ENCODE measurements at regions not wholly inside any gene's neighbourhood (a gene's known extent, or its start where the extent isn't known, plus 50 kb on each side); places are given as distances from the start of the nearest gene placed in this dataset.

GRCh38 chr6:119536666-119537065 lies 187.1 kb upstream of the MAN1A1 start:
- in situ Hi-C loops (cut with HindIII; ENCODE audit: low sequenced_read_pairs) = no loop called here
- no peak overlapping the region for H3K4me3 ChIP-seq (ENCODE audit: low read depth, low read length)
- TF ChIP-seq, protein P1, sequence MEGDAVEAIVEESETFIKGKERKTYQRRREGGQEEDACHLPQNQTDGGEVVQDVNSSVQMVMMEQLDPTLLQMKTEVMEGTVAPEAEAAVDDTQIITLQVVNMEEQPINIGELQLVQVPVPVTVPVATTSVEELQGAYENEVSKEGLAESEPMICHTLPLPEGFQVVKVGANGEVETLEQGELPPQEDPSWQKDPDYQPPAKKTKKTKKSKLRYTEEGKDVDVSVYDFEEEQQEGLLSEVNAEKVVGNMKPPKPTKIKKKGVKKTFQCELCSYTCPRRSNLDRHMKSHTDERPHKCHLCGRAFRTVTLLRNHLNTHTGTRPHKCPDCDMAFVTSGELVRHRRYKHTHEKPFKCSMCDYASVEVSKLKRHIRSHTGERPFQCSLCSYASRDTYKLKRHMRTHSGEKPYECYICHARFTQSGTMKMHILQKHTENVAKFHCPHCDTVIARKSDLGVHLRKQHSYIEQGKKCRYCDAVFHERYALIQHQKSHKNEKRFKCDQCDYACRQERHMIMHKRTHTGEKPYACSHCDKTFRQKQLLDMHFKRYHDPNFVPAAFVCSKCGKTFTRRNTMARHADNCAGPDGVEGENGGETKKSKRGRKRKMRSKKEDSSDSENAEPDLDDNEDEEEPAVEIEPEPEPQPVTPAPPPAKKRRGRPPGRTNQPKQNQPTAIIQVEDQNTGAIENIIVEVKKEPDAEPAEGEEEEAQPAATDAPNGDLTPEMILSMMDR (IDR thresholded peaks at IDR 0.05; ENCODE audit: low read depth, low read length, missing control alignments) = no peak
- DNase-seq (ENCODE audit: low read depth) = no peak

DNA sequence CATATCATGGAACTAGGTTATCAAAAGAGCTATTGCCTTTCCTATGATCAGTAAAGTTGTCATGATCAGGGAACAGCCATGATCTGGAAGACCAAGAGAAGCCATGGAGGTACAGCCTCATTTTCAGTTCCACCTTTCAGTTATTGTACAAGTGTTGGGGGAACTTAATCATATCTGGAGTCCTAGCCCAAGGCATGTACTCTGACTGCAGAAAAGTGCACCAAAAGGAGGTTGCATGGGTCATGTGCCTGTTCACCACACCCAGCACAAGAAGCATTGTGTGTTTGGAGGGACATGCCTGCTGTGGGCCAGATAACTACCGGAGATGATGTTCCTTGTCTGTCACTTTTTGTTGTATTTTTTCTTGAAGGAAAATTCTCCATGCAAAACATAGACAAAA lies 185.8 kb upstream of the MAN1A1 start:
- H3K4me3 ChIP-seq (ENCODE audit: low read depth, low read length) = no peak overlapping the region
- no peak for DNase-seq (ENCODE audit: low read depth)
- TF ChIP-seq, protein P1 (IDR thresholded peaks at IDR 0.05; ENCODE audit: low read depth, low read length, missing control alignments) = no peak
- in situ Hi-C loops (cut with HindIII; ENCODE audit: low sequenced_read_pairs) = no loop called here

GRCh38 chr6:119533603-119534279 lies 184.2 kb upstream of the MAN1A1 start:
- in situ Hi-C loops (cut with HindIII; ENCODE audit: low sequenced_read_pairs) = no loop called here
- TF ChIP-seq, protein P1 (IDR thresholded peaks at IDR 0.05; ENCODE audit: low read depth, low read length, missing control alignments) = no peak
- H3K4me3 ChIP-seq (ENCODE audit: low read depth, low read length) = no peak overlapping the region
- peak; percentile 20 for DNase-seq (ENCODE audit: low read depth)

GRCh38 chr6:119527231-119527578 lies 177.6 kb upstream of the MAN1A1 start:
- H3K4me3 ChIP-seq (ENCODE audit: low read depth, low read length) = no peak overlapping the region
- DNase-seq (ENCODE audit: low read depth) = no peak
- in situ Hi-C loops (cut with HindIII; ENCODE audit: low sequenced_read_pairs) = no loop called here
- TF ChIP-seq, protein P1 (IDR thresholded peaks at IDR 0.05; ENCODE audit: low read depth, low read length, missing control alignments) = no peak

DNA sequence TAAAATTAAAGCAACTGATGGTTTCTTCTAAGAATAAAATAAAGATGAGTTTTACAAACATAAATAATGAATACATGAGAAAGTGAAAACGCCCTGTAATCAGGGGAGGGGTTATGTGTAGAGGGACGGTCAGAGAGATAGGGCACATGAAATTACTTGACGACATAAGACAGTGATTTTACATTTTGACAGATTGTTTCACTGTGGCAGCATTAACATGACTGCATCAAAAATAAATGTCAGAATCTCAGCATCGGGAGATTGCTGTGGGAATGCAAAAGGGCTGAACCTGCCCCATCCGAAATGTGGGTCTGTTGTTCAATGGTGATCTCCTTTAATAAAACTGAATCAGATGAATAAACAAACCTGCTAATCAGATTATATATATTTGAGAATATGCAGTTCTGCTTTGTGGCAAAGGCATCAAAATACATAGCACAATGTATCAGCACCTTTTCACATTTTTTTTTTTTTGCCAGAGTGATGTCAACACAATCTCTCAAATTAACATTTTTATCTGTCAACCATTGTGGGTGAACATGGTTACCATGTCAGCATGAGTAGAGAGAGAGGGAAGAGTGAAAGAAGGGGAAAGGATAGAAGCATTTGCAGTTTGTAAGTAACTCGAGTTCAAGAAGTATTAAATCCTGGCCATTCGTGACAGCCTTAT lies 177.1 kb upstream of the MAN1A1 start:
- no peak for DNase-seq (ENCODE audit: low read depth)
- in situ Hi-C loops (cut with HindIII; ENCODE audit: low sequenced_read_pairs) = no loop called here
- no peak overlapping the region for H3K4me3 ChIP-seq (ENCODE audit: low read depth, low read length)
- TF ChIP-seq, protein P1 (IDR thresholded peaks at IDR 0.05; ENCODE audit: low read depth, low read length, missing control alignments) = no peak

- DNase-seq (ENCODE audit: low read depth) = no peak
- in situ Hi-C loops (cut with HindIII; ENCODE audit: low sequenced_read_pairs) = no loop called here
- TF ChIP-seq, protein P1 (IDR thresholded peaks at IDR 0.05; ENCODE audit: low read depth, low read length, missing control alignments) = no peak
- H3K4me3 ChIP-seq (ENCODE audit: low read depth, low read length) = no peak overlapping the region
These were observed 174.8 kb upstream of the MAN1A1 start for GRCh38 chr6:119524410-119524809.
